Spleen (tissue), 11 donors: ENCODE measurements at regions not wholly inside any gene's neighbourhood (a gene's known extent, or its start where the extent isn't known, plus 50 kb on each side); places are given as distances from the start of the nearest gene placed in this dataset.
A peak's percentile ranks its signal among the peaks of the same experiment; 100 is the strongest.

Experiments used
- DNase-seq: peaks from one replicate; pipeline ENCODE4 v3.0.0-alpha.2; 2020
- H3K27ac ChIP-seq, 8 donors: fragments of 200-600 bp; sonication (generic) in 7 of 8; 1 replicate in 4 of 8; 2 replicates in 4 of 8; pipeline versions ENCODE4 v1.5.0 to v1.8.0; 2016 to 2021; ENCODE audit warnings: inconsistent platforms in 4 of 8, mild to moderate bottlenecking in 4 of 8, moderate library complexity in 1 of 8
- H3K27me3 ChIP-seq, 7 donors: fragments of 200-600 bp; sonication (generic) in 6 of 7; replicated peaks in 1 of 7; 1 replicate in 4 of 7; 2 replicates in 3 of 7; pipeline versions ENCODE4 v1.5.0 to v1.8.0; 2016 to 2021; ENCODE audit warnings: inconsistent platforms in 3 of 7, mild to moderate bottlenecking in 1 of 7
- H3K36me3 ChIP-seq, 6 donors: fragments of 200-600 bp; sonication (generic) in 5 of 6; 1 replicate in 4 of 6; 2 replicates in 2 of 6; pipeline versions ENCODE4 v1.5.0 to v1.8.0; 2016 to 2021; ENCODE audit warnings: inconsistent platforms in 2 of 6
- H3K4me1 ChIP-seq, 6 donors: fragments of 200-600 bp; sonication (generic) in 5 of 6; 1 replicate in 3 of 6; 2 replicates in 3 of 6; pipeline versions ENCODE4 v1.5.0 to v1.8.0; 2016 to 2021; ENCODE audit warnings: inconsistent platforms in 3 of 6
- H3K4me3 ChIP-seq, 8 donors: fragments of 200-600 bp; sonication (generic) in 7 of 8; 1 replicate in 4 of 8; 2 replicates in 4 of 8; pipeline versions ENCODE4 v1.5.0 to v1.8.0; 2016 to 2021; ENCODE audit warnings: inconsistent platforms in 4 of 8, mild to moderate bottlenecking in 4 of 8, moderate library complexity in 2 of 8
- H3K9me3 ChIP-seq, 8 donors: fragments of 200-600 bp; sonication (generic) in 7 of 8; 1 replicate in 4 of 8; 2 replicates in 4 of 8; pipeline versions ENCODE4 v1.5.0 to v1.8.0; 2016 to 2021; ENCODE audit warnings: inconsistent platforms in 4 of 8
- CTCF ChIP-seq, 11 experiments: fragments of 200-600 bp in 7 of 11; fragments of 450-650 bp in 4 of 11; sonication (generic) in 4 of 11; IDR thresholded peaks in 8 of 11; conservative IDR thresholded peaks in 3 of 11; 1 replicate in 7 of 11; 2 replicates in 4 of 11; pipeline versions ENCODE4 v1.4.0 to v1.8.0; 2016 to 2021; ENCODE audit warnings: antibody characterized with exemption in 11 of 11, inconsistent platforms in 4 of 11, mild to moderate bottlenecking in 1 of 11
- POLR2A ChIP-seq, 3 donors: fragments of 450-650 bp; IDR thresholded peaks; one replicate each; pipeline ENCODE4 v1.5.1; 2017; ENCODE audit warnings: antibody characterized with exemption in 3 of 3, mild to moderate bottlenecking in 1 of 3
- POLR2AphosphoS5 ChIP-seq, 3 donors: sonication (generic); formaldehyde crosslinking; IDR thresholded peaks; one replicate each; pipeline ENCODE4 v1.5.1; 2017; ENCODE audit warnings: antibody characterized with exemption in 3 of 3
- WGBS, 5 donors: extraction: QIAGEN DNeasy Blood & Tissue Kit in 3 of 5; methylation state at CpG; one replicate each; pipeline versions ENCODE4 v1.1.5 to v1.1.7; 2013 to 2018; 5-methylcytosine and 5-hydroxymethylcytosine counted together
- intact Hi-C: fragments of 100-400 bp; cut with DNase I; formaldehyde crosslinking; loops from one replicate; pipeline ENCODE4 v1.15.0; 2023; ENCODE audit warnings: low total_unique reads
- donor health status: healthy with polysubstance abuse.
- donor health status: DM: no; HTN: no; CAD: no; lungs with moderate emphysema.
- donor health status: DM: no; HTN: no; CAD: no.
- donor health status: Bipolar disorder and iron deficiency.
- donor health status: healthy.
- donor health status: DM: no; HTN: no; CAD: no.
- donor health status: DM: yes; HTN: yes; CAD: no.

- no peaks in the 10 kb centered on the region for H3K4me1 ChIP-seq
- intact Hi-C loops: no loop called here
- H3K27me3 ChIP-seq: peaks cover 0 to 50% (median 4%) of the 10 kb centered on the region in 7 donors
- DNase-seq: peak; percentile 58
- H3K27ac ChIP-seq: no peak overlapping the region
- no peak overlapping the region for H3K4me3 ChIP-seq
- H3K36me3 ChIP-seq: no peaks in the 10 kb centered on the region
- no peak for TF ChIP-seq POLR2A (IDR thresholded peaks at IDR 0.05)
- no peak for TF ChIP-seq CTCF (IDR thresholded peaks at IDR 0.05 in 8 of 11, conservative IDR thresholded peaks at IDR 0.05 in 3 of 11)
- TF ChIP-seq POLR2AphosphoS5 (IDR thresholded peaks at IDR 0.05): no peak
- no peaks in the 10 kb centered on the region for H3K9me3 ChIP-seq
Observed at GRCh38 chr11:134646561-134646960, 234.5 kb upstream of the B3GAT1 start.

- H3K36me3 ChIP-seq: no peaks in the 10 kb centered on the region
- no peaks in the 10 kb centered on the region for H3K9me3 ChIP-seq
- 74 to 86% (median 83%) methylated on average over 5 of the region's 5 CpGs for WGBS, 5 donors
- intact Hi-C loops: no loop called here
- peaks cover 0 to 60% (median 4%) of the 10 kb centered on the region in 7 donors for H3K27me3 ChIP-seq
- DNase-seq: no peak
- TF ChIP-seq POLR2A (IDR thresholded peaks at IDR 0.05) (no peak), CTCF (IDR thresholded peaks at IDR 0.05 in 8 of 11, conservative IDR thresholded peaks at IDR 0.05 in 3 of 11) (no peak), POLR2AphosphoS5 (IDR thresholded peaks at IDR 0.05) (no peak)
- no peak overlapping the region for H3K4me3 ChIP-seq
- H3K27ac ChIP-seq: no peak overlapping the region
- no peaks in the 10 kb centered on the region for H3K4me1 ChIP-seq
Observed at GRCh38 chr11:134645576-134645975, 233.5 kb upstream of the B3GAT1 start.

GRCh38 chr11:134644476-134645456 is 232.7 kb upstream of the B3GAT1 start:
- Histone ChIP-seq H3K27me3 (peaks cover 0 to 67% (median 4%) of the 10 kb centered on the region in 7 donors), H3K4me3 (no peak overlapping the region), H3K36me3 (no peaks in the 10 kb centered on the region), H3K9me3 (no peaks in the 10 kb centered on the region), H3K4me1 (no peaks in the 10 kb centered on the region), H3K27ac (no peak overlapping the region)
- no peak for TF ChIP-seq POLR2A (IDR thresholded peaks at IDR 0.05)
- no peak for TF ChIP-seq CTCF (IDR thresholded peaks at IDR 0.05 in 8 of 11, conservative IDR thresholded peaks at IDR 0.05 in 3 of 11)
- no peak for TF ChIP-seq POLR2AphosphoS5 (IDR thresholded peaks at IDR 0.05)
- peak; percentile 69 for DNase-seq
- WGBS, 5 donors: 66 to 79% (median 71%) methylated on average over 20 of the region's 20 CpGs
- intact Hi-C loops: no loop called here
